Activated CD4-positive, alpha-beta T cell treated with anti-CD3 and anti-CD28 coated beads, Interleukin-2, amount 10 ng/mL, durations not matched to agents 24 days and 14 days (primary cell): ENCODE measurements at regions not wholly inside any gene's neighbourhood (a gene's known extent, or its start where the extent isn't known, plus 50 kb on each side); places are given as distances from the start of the nearest gene placed in this dataset.
"Not testable (repeated sequence)": the region's sequence is repeated elsewhere in the genome, so short reads cannot be mapped to it uniquely, and the experiment has no call there.

Experiments
- DNase-seq: peaks from one replicate; pipeline ENCODE4 v3.0.0; 2022
- H3K27ac Mint-ChIP-seq: one replicate; pipeline ENCODE4 v1.8.0; 2022; ENCODE audit warnings: mild to moderate bottlenecking, mixed read lengths
- H3K27me3 Mint-ChIP-seq: one replicate; pipeline ENCODE4 v1.8.0; 2022; ENCODE audit warnings: mixed read lengths
- H3K36me3 Mint-ChIP-seq: one replicate; pipeline ENCODE4 v1.8.0; 2022; ENCODE audit warnings: low read depth, mild to moderate bottlenecking, mixed read lengths
- H3K4me1 Mint-ChIP-seq: one replicate; pipeline ENCODE4 v1.8.0; 2021; ENCODE audit warnings: mixed read lengths
- H3K4me3 Mint-ChIP-seq: one replicate; pipeline ENCODE4 v1.8.0; 2022; ENCODE audit warnings: mild to moderate bottlenecking, moderate library complexity, mixed read lengths
- H3K9me3 Mint-ChIP-seq: one replicate; pipeline ENCODE4 v1.8.0; 2021; ENCODE audit warnings: mixed read lengths
- intact Hi-C: fragments of 100-400 bp; cut with micrococcal nuclease; formaldehyde crosslinking; loops from one replicate; pipeline ENCODE4 v1.15.1; 2023

- intact Hi-C loops = no loop called here
- DNase-seq = no peak
- Mint-ChIP-seq H3K27ac (no peak overlapping the region), H3K9me3 (no peaks in the 10 kb centered on the region), H3K4me1 (no peaks in the 10 kb centered on the region), H3K36me3 (no peaks in the 10 kb centered on the region), H3K27me3 (peaks cover 3% of the 10 kb centered on the region), H3K4me3 (no peak overlapping the region)
Measured at GRCh38 chr4:54428940-54429339, 199.8 kb downstream of the PDGFRA start.

GRCh38 chr4:54433686-54434085, 204.6 kb downstream of the PDGFRA start:
- H3K4me1 Mint-ChIP-seq = no peaks in the 10 kb centered on the region
- DNase-seq = no peak
- no peaks in the 10 kb centered on the region for H3K36me3 Mint-ChIP-seq
- H3K27me3 Mint-ChIP-seq = peaks cover 9% of the 10 kb centered on the region
- H3K27ac Mint-ChIP-seq = no peak overlapping the region
- no peak overlapping the region for H3K4me3 Mint-ChIP-seq
- H3K9me3 Mint-ChIP-seq = no peaks in the 10 kb centered on the region
- intact Hi-C loops = no loop called here

- no peaks in the 10 kb centered on the region for H3K36me3 Mint-ChIP-seq
- no peak overlapping the region for H3K4me3 Mint-ChIP-seq
- no peaks in the 10 kb centered on the region for H3K9me3 Mint-ChIP-seq
- no peak overlapping the region for H3K27ac Mint-ChIP-seq
- no peaks in the 10 kb centered on the region for H3K4me1 Mint-ChIP-seq
- peaks cover 14% of the 10 kb centered on the region for H3K27me3 Mint-ChIP-seq
- no peak for DNase-seq
- intact Hi-C loops = loop anchor here (2.0 kb wide), 1 partner anchor 117 kb away; no protein-coding TSS in a partner anchor
Measured at GRCh38 chr4:54439831-54440243, 210.7 kb downstream of the PDGFRA start.

GRCh38 chr4:54440394-54441136, 211.5 kb downstream of the PDGFRA start:
- Mint-ChIP-seq H3K36me3 (no peaks in the 10 kb centered on the region), H3K4me1 (no peaks in the 10 kb centered on the region), H3K9me3 (no peaks in the 10 kb centered on the region), H3K27ac (no peak overlapping the region), H3K4me3 (no peak overlapping the region), H3K27me3 (peaks cover 14% of the 10 kb centered on the region)
- intact Hi-C loops = loop anchor here (2.0 kb wide), 1 partner anchor 118 kb away; no protein-coding TSS in a partner anchor
- DNase-seq = no peak

GRCh38 chr4:54445866-54446265, 211.9 kb upstream of the KIT start:
- intact Hi-C loops = no loop called here
- Mint-ChIP-seq H3K36me3 (no peaks in the 10 kb centered on the region), H3K27ac (no peak overlapping the region), H3K9me3 (peaks cover 3% of the 10 kb centered on the region), H3K4me3 (no peak overlapping the region), H3K27me3 (peaks cover 4% of the 10 kb centered on the region), H3K4me1 (no peaks in the 10 kb centered on the region)
- DNase-seq = no peak

- no peaks in the 10 kb centered on the region for H3K4me1 Mint-ChIP-seq
- H3K4me3 Mint-ChIP-seq = no peak overlapping the region
- no peaks in the 10 kb centered on the region for H3K36me3 Mint-ChIP-seq
- H3K27me3 Mint-ChIP-seq = peaks cover 4% of the 10 kb centered on the region
- peaks cover 3% of the 10 kb centered on the region for H3K9me3 Mint-ChIP-seq
- no peak for DNase-seq
- H3K27ac Mint-ChIP-seq = no peak overlapping the region
- intact Hi-C loops = no loop called here
Measured at GRCh38 chr4:54446581-54446980, 211.2 kb upstream of the KIT start.

- Mint-ChIP-seq H3K27ac (no peak overlapping the region), H3K4me1 (no peaks in the 10 kb centered on the region), H3K4me3 (no peak overlapping the region), H3K9me3 (peaks cover 3% of the 10 kb centered on the region), H3K27me3 (peaks cover 4% of the 10 kb centered on the region), H3K36me3 (no peaks in the 10 kb centered on the region)
- DNase-seq = no peak
- intact Hi-C loops = no loop called here
Measured at GRCh38 chr4:54447304-54447703, 210.5 kb upstream of the KIT start.

- Mint-ChIP-seq H3K36me3 (no peaks in the 10 kb centered on the region), H3K4me1 (no peaks in the 10 kb centered on the region), H3K4me3 (no peak overlapping the region), H3K27me3 (no peaks in the 10 kb centered on the region), H3K27ac (no peak overlapping the region), H3K9me3 (peaks cover 3% of the 10 kb centered on the region)
- intact Hi-C loops = no loop called here
- no peak for DNase-seq
Measured at GRCh38 chr4:54449999-54450398, 207.8 kb upstream of the KIT start.

GRCh38 chr4:54466960-54467359, 190.8 kb upstream of the KIT start:
- intact Hi-C loops, H3K4me1 Mint-ChIP-seq, H3K9me3 Mint-ChIP-seq, H3K36me3 Mint-ChIP-seq, DNase-seq, H3K27me3 Mint-ChIP-seq, H3K4me3 Mint-ChIP-seq, H3K27ac Mint-ChIP-seq: not testable (repeated sequence)

GRCh38 chr4:54473077-54473545, 184.6 kb upstream of the KIT start:
- intact Hi-C loops = no loop called here
- Mint-ChIP-seq H3K4me1 (no peaks in the 10 kb centered on the region), H3K27ac (no peak overlapping the region), H3K4me3 (no peak overlapping the region), H3K9me3 (no peaks in the 10 kb centered on the region), H3K36me3 (no peaks in the 10 kb centered on the region), H3K27me3 (no peaks in the 10 kb centered on the region)
- DNase-seq = no peak

GRCh38 chr4:54473798-54474197, 184.0 kb upstream of the KIT start:
- intact Hi-C loops = no loop called here
- H3K27me3 Mint-ChIP-seq = no peaks in the 10 kb centered on the region
- no peaks in the 10 kb centered on the region for H3K4me1 Mint-ChIP-seq
- H3K36me3 Mint-ChIP-seq = no peaks in the 10 kb centered on the region
- no peak overlapping the region for H3K27ac Mint-ChIP-seq
- no peak overlapping the region for H3K4me3 Mint-ChIP-seq
- no peaks in the 10 kb centered on the region for H3K9me3 Mint-ChIP-seq
- no peak for DNase-seq

- no peaks in the 10 kb centered on the region for H3K9me3 Mint-ChIP-seq
- no peaks in the 10 kb centered on the region for H3K36me3 Mint-ChIP-seq
- H3K27ac Mint-ChIP-seq = no peak overlapping the region
- H3K4me3 Mint-ChIP-seq = no peak overlapping the region
- intact Hi-C loops = no loop called here
- DNase-seq = no peak
- H3K27me3 Mint-ChIP-seq = no peaks in the 10 kb centered on the region
- H3K4me1 Mint-ChIP-seq = no peaks in the 10 kb centered on the region
Measured at GRCh38 chr4:54475546-54475945, 182.2 kb upstream of the KIT start.

- no peak overlapping the region for H3K27ac Mint-ChIP-seq
- H3K27me3 Mint-ChIP-seq = no peaks in the 10 kb centered on the region
- no peak overlapping the region for H3K4me3 Mint-ChIP-seq
- peaks cover 3% of the 10 kb centered on the region for H3K9me3 Mint-ChIP-seq
- intact Hi-C loops = no loop called here
- DNase-seq = no peak
- no peaks in the 10 kb centered on the region for H3K36me3 Mint-ChIP-seq
- no peaks in the 10 kb centered on the region for H3K4me1 Mint-ChIP-seq
Measured at GRCh38 chr4:54482529-54483200, 175.1 kb upstream of the KIT start.

- Mint-ChIP-seq H3K9me3 (peaks cover 3% of the 10 kb centered on the region), H3K27ac (no peak overlapping the region), H3K4me1 (no peaks in the 10 kb centered on the region), H3K36me3 (no peaks in the 10 kb centered on the region), H3K27me3 (no peaks in the 10 kb centered on the region), H3K4me3 (no peak overlapping the region)
- DNase-seq = no peak
- intact Hi-C loops = no loop called here
Measured at GRCh38 chr4:54484383-54484782, 173.4 kb upstream of the KIT start.
